Endothelial cell of umbilical vein (primary cell): ENCODE measurements at regions not wholly inside any gene's neighbourhood (a gene's known extent, or its start where the extent isn't known, plus 50 kb on each side); places are given as distances from the start of the nearest gene placed in this dataset.

Experiments used
- BruUV-seq: library from RNA; stranded (reverse); fragments of 400-500 nt; replicated peaks from 2 replicates; lab custom pipeline; 2021; lab: Mats Ljungman, UMichigan
- CTCF ChIA-PET: fragments of 300-600, 350-600 bp; sonication (Branson Sonifier 250); formaldehyde crosslinking; loops from one replicate; lab custom pipeline; 2021; ENCODE audit warnings: antibody characterized with exemption, inconsistent platforms; lab: Charles Lee
- POLR2A ChIA-PET: fragments of 300-600, 350-600 bp; sonication (Branson Sonifier 250); formaldehyde crosslinking; loops from one replicate; lab custom pipeline; 2021; ENCODE audit warnings: antibody characterized with exemption, inconsistent platforms; lab: Charles Lee
- DNase-seq: peaks from one replicate; pipeline ENCODE4 v3.0.0-alpha.2; 2011; ENCODE audit warnings: low read depth, low spot score
- FAIRE-seq: peaks from 2 replicates; lab custom pipeline; 2011; peaks lifted over from hg19 to GRCh38; lab: Jason Lieb, UNC
- H2AFZ ChIP-seq: 2 replicates; pipeline ENCODE4 v1.6.0; 2012; ENCODE audit warnings: low read depth, low read length, control low read depth, inconsistent platforms
- H3K27ac ChIP-seq: 2 replicates; pipeline ENCODE4 v1.5.1; 2011; ENCODE audit warnings: low read depth, mild to moderate bottlenecking, control low read depth, low read length, moderate library complexity; ENCODE audit not compliant: insufficient read depth
- H3K27me3 ChIP-seq, 2 experiments: 2 replicates each; pipeline versions ENCODE4 v1.6.0 to v1.6.1; 2011; ENCODE audit warnings: low read length in 2 of 2, mixed read lengths in 1 of 2; ENCODE audit not compliant: control insufficient read depth in 2 of 2, insufficient read depth in 2 of 2
- H3K36me3 ChIP-seq, 2 experiments: 2 replicates in 1 of 2; 3 replicates in 1 of 2; pipeline ENCODE4 v1.5.1; 2011; ENCODE audit warnings: low read length in 2 of 2, mild to moderate bottlenecking in 1 of 2, moderate library complexity in 1 of 2; ENCODE audit not compliant: control insufficient read depth in 2 of 2, insufficient read depth in 2 of 2; ENCODE audit errors: extremely low read depth in 1 of 2
- H3K4me1 ChIP-seq: 3 replicates; pipeline ENCODE4 v1.5.1; 2011; ENCODE audit warnings: mild to moderate bottlenecking, low read length; ENCODE audit not compliant: control insufficient read depth, insufficient read depth; ENCODE audit errors: extremely low read depth
- H3K4me2 ChIP-seq: 2 replicates; pipeline ENCODE4 v1.6.1; 2011; ENCODE audit warnings: low read length, control low read depth, mixed read lengths; ENCODE audit not compliant: insufficient read depth
- H3K4me3 ChIP-seq, 3 experiments: fragments of 200-600 bp in 1 of 3; sonication (generic), shearing (Covaris generic) in 1 of 3; replicated peaks in 1 of 3; 2 replicates each; pipeline ENCODE4 v1.5.1; 2011 to 2016; ENCODE audit warnings: control low read depth in 3 of 3, low read length in 3 of 3, mild to moderate bottlenecking in 2 of 3, inconsistent platforms in 1 of 3, low read depth in 1 of 3, moderate library complexity in 1 of 3; ENCODE audit not compliant: insufficient read depth in 1 of 3
- H3K79me2 ChIP-seq: 2 replicates; pipeline ENCODE4 v1.6.0; 2012; ENCODE audit warnings: low read length, inconsistent platforms; ENCODE audit not compliant: control insufficient read depth, insufficient read depth
- H3K9ac ChIP-seq: replicated peaks from 2 replicates; pipeline ENCODE3; 2011; ENCODE audit warnings: low read length, control low read depth; ENCODE audit not compliant: insufficient read depth; ENCODE audit errors: extremely low read depth
- H3K9me1 ChIP-seq: replicated peaks from 3 replicates; pipeline ENCODE4 v1.6.0; 2011; ENCODE audit warnings: mild to moderate bottlenecking, low read length; ENCODE audit not compliant: control insufficient read depth, insufficient read depth; ENCODE audit errors: extremely low read depth
- H3K9me3 ChIP-seq: replicated peaks from 2 replicates; pipeline ENCODE4 v1.5.1; 2012; ENCODE audit warnings: low read length, inconsistent platforms; ENCODE audit not compliant: control insufficient read depth, insufficient read depth
- H4K20me1 ChIP-seq: replicated peaks from 2 replicates; pipeline ENCODE3; 2011; ENCODE audit warnings: mild to moderate bottlenecking, low read length; ENCODE audit not compliant: control insufficient read depth, insufficient read depth; ENCODE audit errors: extremely low read depth
- EZH2 ChIP-seq: IDR thresholded peaks from 2 replicates; pipeline ENCODE4 v1.6.1; 2012; ENCODE audit warnings: borderline replicate concordance, low read depth, mild to moderate bottlenecking, moderate library complexity, low read length, inconsistent platforms; ENCODE audit not compliant: severe bottlenecking
- GATA2 ChIP-seq: IDR thresholded peaks from 2 replicates; pipeline ENCODE4 v1.7.0; 2011; ENCODE audit warnings: low read depth, mild to moderate bottlenecking, moderate library complexity, mixed read lengths, low read length; ENCODE audit not compliant: insufficient read length, insufficient read depth
- JUN ChIP-seq: IDR thresholded peaks from 2 replicates; pipeline ENCODE4 v1.6.1; 2011; ENCODE audit warnings: borderline replicate concordance, low read depth; ENCODE audit not compliant: insufficient read length, insufficient read depth
- POLR2A ChIP-seq: IDR thresholded peaks from 2 replicates; pipeline ENCODE4 v1.6.1; 2012; ENCODE audit warnings: low read depth, mild to moderate bottlenecking, control low read depth, low read length
- POLR2AphosphoS5 ChIP-seq: IDR thresholded peaks from 2 replicates; pipeline ENCODE4 v1.6.1; 2012; ENCODE audit warnings: low read depth, mild to moderate bottlenecking, control low read depth, low read length, moderate library complexity; ENCODE audit not compliant: insufficient read depth
- dilution Hi-C: fragments of 300-500 bp; cut with MboI; formaldehyde crosslinking; loops from one replicate; pipeline ENCODE4 v1.15.0; 2019; ENCODE audit warnings: low sequenced_read_pairs; ENCODE audit not compliant: extremely low pct_ligation_motif_present
- intact Hi-C: fragments of 100-400 bp; cut with micrococcal nuclease; formaldehyde crosslinking; loops from one replicate; pipeline ENCODE4 v1.10.0; 2022
- TF ChIP-seq, protein P1 (sequence below), 2 donors: IDR thresholded peaks; 1 replicate in 1 of 2; 2 replicates in 1 of 2; pipeline ENCODE4 v1.5.1; 2011; ENCODE audit warnings: low read length in 2 of 2, mild to moderate bottlenecking in 2 of 2, moderate library complexity in 2 of 2, control low read depth in 1 of 2, inconsistent platforms in 1 of 2, low read depth in 1 of 2; ENCODE audit not compliant: insufficient read depth in 1 of 2; ENCODE audit errors: extremely low read depth in 1 of 2
- TF ChIP-seq, protein P2 (sequence below): IDR thresholded peaks from 2 replicates; pipeline ENCODE4 v1.6.1; 2011; ENCODE audit not compliant: insufficient read depth, insufficient read length

DNA sequence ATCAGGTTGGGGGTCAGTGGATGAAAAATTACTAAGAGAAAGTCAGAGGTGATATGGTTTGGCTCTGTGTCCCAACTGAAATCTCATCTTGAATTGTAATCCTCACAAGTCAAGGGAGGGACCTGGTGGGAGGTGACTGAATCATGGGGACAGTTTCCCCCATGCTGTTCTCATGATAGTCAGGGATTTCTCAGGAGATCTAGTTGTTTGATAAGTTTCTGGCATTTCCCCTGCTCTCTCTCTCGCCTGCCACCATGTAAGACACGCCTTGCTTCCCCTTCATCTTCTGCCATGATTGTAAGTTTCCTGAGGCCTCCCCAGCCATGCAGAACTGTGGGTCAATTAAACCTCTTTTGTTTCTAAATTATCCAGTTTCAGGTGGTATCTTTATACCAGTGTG is 945.8 kb upstream of the CRIM1 start:
- no peak for DNase-seq
- Histone ChIP-seq H3K27me3 (no peaks in the 10 kb centered on the region), H3K4me3 (no peak overlapping the region), H4K20me1 (no peaks in the 10 kb centered on the region), H3K4me2 (no peak overlapping the region), H3K27ac (no peak overlapping the region), H3K36me3 (no peaks in the 10 kb centered on the region), H3K9me3 (no peaks in the 10 kb centered on the region), H2AFZ (no peak overlapping the region), H3K9me1 (no peaks in the 10 kb centered on the region), H3K79me2 (no peaks in the 10 kb centered on the region), H3K4me1 (no peaks in the 10 kb centered on the region), H3K9ac (no peak overlapping the region)
- dilution Hi-C loops (no loop called here), intact Hi-C loops (loop anchor here (1.0 kb wide), 3 partner anchors 1313 to 1735 kb away; no protein-coding TSS in a partner anchor)
- no TSS peak for BruUV-seq
- FAIRE-seq = no peak
- POLR2A ChIA-PET = no interaction called here
- CTCF ChIA-PET = interaction anchor here (1.0 to 2.5 kb wide), 10 partner anchors 8 to 1736 kb away, joined by 3 to 54 read pairs (median 7); no protein-coding TSS in a partner anchor
- TF ChIP-seq POLR2A (no peak), POLR2AphosphoS5 (no peak), GATA2 (no peak), JUN (no peak), EZH2 (no peak)
- TF ChIP-seq, protein P1, sequence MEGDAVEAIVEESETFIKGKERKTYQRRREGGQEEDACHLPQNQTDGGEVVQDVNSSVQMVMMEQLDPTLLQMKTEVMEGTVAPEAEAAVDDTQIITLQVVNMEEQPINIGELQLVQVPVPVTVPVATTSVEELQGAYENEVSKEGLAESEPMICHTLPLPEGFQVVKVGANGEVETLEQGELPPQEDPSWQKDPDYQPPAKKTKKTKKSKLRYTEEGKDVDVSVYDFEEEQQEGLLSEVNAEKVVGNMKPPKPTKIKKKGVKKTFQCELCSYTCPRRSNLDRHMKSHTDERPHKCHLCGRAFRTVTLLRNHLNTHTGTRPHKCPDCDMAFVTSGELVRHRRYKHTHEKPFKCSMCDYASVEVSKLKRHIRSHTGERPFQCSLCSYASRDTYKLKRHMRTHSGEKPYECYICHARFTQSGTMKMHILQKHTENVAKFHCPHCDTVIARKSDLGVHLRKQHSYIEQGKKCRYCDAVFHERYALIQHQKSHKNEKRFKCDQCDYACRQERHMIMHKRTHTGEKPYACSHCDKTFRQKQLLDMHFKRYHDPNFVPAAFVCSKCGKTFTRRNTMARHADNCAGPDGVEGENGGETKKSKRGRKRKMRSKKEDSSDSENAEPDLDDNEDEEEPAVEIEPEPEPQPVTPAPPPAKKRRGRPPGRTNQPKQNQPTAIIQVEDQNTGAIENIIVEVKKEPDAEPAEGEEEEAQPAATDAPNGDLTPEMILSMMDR (IDR thresholded peaks at IDR 0.05; ENCODE audit: extremely low read depth in 1 of 2, insufficient read depth in 1 of 2, low read depth in 1 of 2, low read length in 2 of 2) = no peak
- TF ChIP-seq, protein P2, sequence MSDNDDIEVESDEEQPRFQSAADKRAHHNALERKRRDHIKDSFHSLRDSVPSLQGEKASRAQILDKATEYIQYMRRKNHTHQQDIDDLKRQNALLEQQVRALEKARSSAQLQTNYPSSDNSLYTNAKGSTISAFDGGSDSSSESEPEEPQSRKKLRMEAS = no peak
